GM06990 (cell line): ENCODE measurements at regions not wholly inside any gene's neighbourhood (a gene's known extent, or its start where the extent isn't known, plus 50 kb on each side); places are given as distances from the start of the nearest gene placed in this dataset.
"Not testable (repeated sequence)": the region's sequence is repeated elsewhere in the genome, so short reads cannot be mapped to it uniquely, and the experiment has no call there.

Source experiments
- DNase-seq: peaks from one replicate; pipeline ENCODE4 v3.0.0-alpha.2; 2011; ENCODE audit not compliant: insufficient read length; ENCODE audit errors: extremely low read depth
- H3K27me3 ChIP-seq: replicated peaks from 2 replicates; pipeline ENCODE4 v1.6.0; 2011; ENCODE audit warnings: low read length; ENCODE audit not compliant: control insufficient read depth, insufficient read depth
- H3K36me3 ChIP-seq: 2 replicates; pipeline ENCODE4 v1.5.1; 2011; ENCODE audit warnings: low read length; ENCODE audit not compliant: control insufficient read depth, insufficient read depth
- H3K4me3 ChIP-seq: replicated peaks from 2 replicates; pipeline ENCODE4 v1.5.1; 2011; ENCODE audit warnings: low read depth, mild to moderate bottlenecking, control low read depth, low read length
- TF ChIP-seq, protein P1 (sequence below): IDR thresholded peaks from 2 replicates; pipeline ENCODE4 v1.5.1; 2011; ENCODE audit warnings: low read length, control low read depth, mild to moderate bottlenecking, inconsistent platforms; ENCODE audit not compliant: insufficient read depth, poor library complexity, severe bottlenecking

GRCh38 chr14:49036984-49037516 is 549.1 kb downstream of the RPS29 start:
- no peak for DNase-seq
- Histone ChIP-seq H3K27me3 (no peaks in the 10 kb centered on the region), H3K36me3 (no peaks in the 10 kb centered on the region), H3K4me3 (no peak overlapping the region)
- TF ChIP-seq, protein P1, sequence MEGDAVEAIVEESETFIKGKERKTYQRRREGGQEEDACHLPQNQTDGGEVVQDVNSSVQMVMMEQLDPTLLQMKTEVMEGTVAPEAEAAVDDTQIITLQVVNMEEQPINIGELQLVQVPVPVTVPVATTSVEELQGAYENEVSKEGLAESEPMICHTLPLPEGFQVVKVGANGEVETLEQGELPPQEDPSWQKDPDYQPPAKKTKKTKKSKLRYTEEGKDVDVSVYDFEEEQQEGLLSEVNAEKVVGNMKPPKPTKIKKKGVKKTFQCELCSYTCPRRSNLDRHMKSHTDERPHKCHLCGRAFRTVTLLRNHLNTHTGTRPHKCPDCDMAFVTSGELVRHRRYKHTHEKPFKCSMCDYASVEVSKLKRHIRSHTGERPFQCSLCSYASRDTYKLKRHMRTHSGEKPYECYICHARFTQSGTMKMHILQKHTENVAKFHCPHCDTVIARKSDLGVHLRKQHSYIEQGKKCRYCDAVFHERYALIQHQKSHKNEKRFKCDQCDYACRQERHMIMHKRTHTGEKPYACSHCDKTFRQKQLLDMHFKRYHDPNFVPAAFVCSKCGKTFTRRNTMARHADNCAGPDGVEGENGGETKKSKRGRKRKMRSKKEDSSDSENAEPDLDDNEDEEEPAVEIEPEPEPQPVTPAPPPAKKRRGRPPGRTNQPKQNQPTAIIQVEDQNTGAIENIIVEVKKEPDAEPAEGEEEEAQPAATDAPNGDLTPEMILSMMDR = no peak

- H3K4me3 ChIP-seq = no peak overlapping the region
- TF ChIP-seq, protein P1 = no peak
- no peaks in the 10 kb centered on the region for H3K36me3 ChIP-seq
- DNase-seq = no peak
- no peaks in the 10 kb centered on the region for H3K27me3 ChIP-seq
These were observed 549.9 kb downstream of the RPS29 start for GRCh38 chr14:49036266-49036665.

DNA sequence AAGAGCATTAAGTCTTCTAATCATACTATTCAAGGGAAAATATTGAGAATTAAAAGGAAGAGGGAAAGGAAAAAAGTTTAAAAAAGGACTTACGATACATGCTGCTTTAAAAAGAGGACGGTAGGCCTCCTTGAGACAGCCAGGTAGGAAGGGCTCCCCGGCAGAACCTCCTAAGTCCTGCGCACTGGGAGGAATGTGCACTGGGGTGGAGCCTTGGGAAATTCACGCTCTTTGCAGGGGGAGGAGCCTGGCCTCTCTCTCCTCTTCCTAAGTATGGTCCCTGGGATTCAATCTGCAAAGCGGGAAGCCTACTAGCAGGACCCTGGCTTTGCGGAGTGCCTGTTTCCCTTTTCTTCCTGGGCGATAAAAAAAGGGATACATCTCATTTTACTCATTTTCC is 553.0 kb downstream of the RPS29 start:
- TF ChIP-seq, protein P1 = no peak
- no peak for DNase-seq

GRCh38 chr14:49031710-49032109 is 554.5 kb downstream of the RPS29 start:
- not testable (repeated sequence) for H3K36me3 ChIP-seq, DNase-seq, H3K4me3 ChIP-seq, H3K27me3 ChIP-seq

More for the DNA sequence above, 553.0 kb downstream of the RPS29 start:
- H3K36me3 ChIP-seq = no peaks in the 10 kb centered on the region
- H3K4me3 ChIP-seq = no peak overlapping the region
- no peaks in the 10 kb centered on the region for H3K27me3 ChIP-seq

DNA sequence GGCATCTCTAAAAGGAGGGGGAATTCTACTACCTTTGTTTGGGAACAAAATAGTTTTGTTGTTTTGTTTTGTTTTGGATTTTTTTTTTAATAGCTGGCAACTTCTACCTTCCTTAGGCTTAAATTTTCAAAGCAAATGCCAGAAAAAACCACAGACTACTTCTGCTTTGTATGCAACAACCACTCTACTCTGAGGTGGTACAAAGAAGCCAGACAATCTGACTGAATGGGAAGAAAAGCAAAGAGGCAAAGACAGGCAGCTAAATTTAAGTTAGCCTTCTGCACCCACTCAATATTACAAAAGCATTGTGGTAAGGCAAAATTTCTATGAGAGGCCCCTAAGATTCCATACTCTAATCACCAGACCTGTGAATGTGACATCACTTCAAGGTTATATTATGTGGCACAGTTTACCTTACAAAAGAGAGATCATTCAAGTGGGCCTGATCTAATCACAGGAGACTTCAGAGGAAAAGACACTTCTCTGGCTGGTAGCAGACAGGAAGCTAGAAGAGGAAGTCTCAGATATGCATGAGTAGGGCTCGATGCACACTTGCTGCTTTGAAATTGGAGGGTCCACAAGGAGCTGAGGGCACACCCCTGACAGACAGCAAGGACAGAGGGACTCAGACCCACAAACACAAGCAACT is 566.6 kb downstream of the RPS29 start:
- H3K27me3 ChIP-seq = no peaks in the 10 kb centered on the region
- no peaks in the 10 kb centered on the region for H3K36me3 ChIP-seq
- DNase-seq = no peak
- H3K4me3 ChIP-seq = no peak overlapping the region
- TF ChIP-seq, protein P1 = no peak

GRCh38 chr14:49017447-49017846 is 568.7 kb downstream of the RPS29 start:
- Histone ChIP-seq H3K36me3 (no peaks in the 10 kb centered on the region), H3K4me3 (no peak overlapping the region), H3K27me3 (no peaks in the 10 kb centered on the region)
- TF ChIP-seq, protein P1 = no peak
- DNase-seq = no peak
